ENCODE measurements at regions not wholly inside any gene's neighbourhood (a gene's known extent, or its start where the extent isn't known, plus 50 kb on each side); places are given as distances from the start of the nearest gene placed in this dataset.

GRCh38 chr20:63059684-63060056 is 52.9 kb upstream of the BHLHE23 start:
- peaks cover 0 to 55% of the 10 kb centered on the region in 2 donors for H3K27me3 ChIP-seq
- intact Hi-C loops (cut with DNase I; ENCODE audit: low total_unique reads) = no loop called here
- peak in 1 of 2 donors; percentile 34 for DNase-seq (ENCODE audit: low spot score in 2 of 2)

GRCh38 chr20:63058696-63059335 is 52.1 kb upstream of the BHLHE23 start:
- no peaks in the 10 kb centered on the region for H3K4me1 ChIP-seq
- no peaks in the 10 kb centered on the region for H3K36me3 ChIP-seq
- no peak overlapping the region for H3K4me3 ChIP-seq
- no peaks in the 10 kb centered on the region for H3K9me3 ChIP-seq
- H3K27ac ChIP-seq = no peak overlapping the region
- TF ChIP-seq CTCF (IDR thresholded peaks at IDR 0.05) (no peak), POLR2AphosphoS5 (IDR thresholded peaks at IDR 0.05) (no peak), POLR2A (IDR thresholded peaks at IDR 0.05) (no peak)
- H3K27me3 ChIP-seq = peaks cover 0 to 47% of the 10 kb centered on the region in 2 donors
- intact Hi-C loops (cut with DNase I; ENCODE audit: low total_unique reads) = no loop called here
- peak in 1 of 2 donors; percentile 19 for DNase-seq (ENCODE audit: low spot score in 2 of 2)

More at GRCh38 chr20:63059684-63060056, 52.9 kb upstream of the BHLHE23 start:
- H3K4me1 ChIP-seq = no peaks in the 10 kb centered on the region
- no peaks in the 10 kb centered on the region for H3K9me3 ChIP-seq
- no peaks in the 10 kb centered on the region for H3K36me3 ChIP-seq
- no peak for TF ChIP-seq POLR2A (IDR thresholded peaks at IDR 0.05)
- no peak for TF ChIP-seq POLR2AphosphoS5 (IDR thresholded peaks at IDR 0.05)
- TF ChIP-seq CTCF (IDR thresholded peaks at IDR 0.05) = no peak
- no peak overlapping the region for H3K4me3 ChIP-seq
- no peak overlapping the region for H3K27ac ChIP-seq

- Histone ChIP-seq H3K36me3 (no peaks in the 10 kb centered on the region), H3K9me3 (no peaks in the 10 kb centered on the region), H3K27me3 (peaks cover 0 to 45% of the 10 kb centered on the region in 2 donors), H3K4me1 (no peaks in the 10 kb centered on the region), H3K4me3 (no peak overlapping the region), H3K27ac (no peak overlapping the region)
- DNase-seq (ENCODE audit: low spot score in 2 of 2) = no peak
- intact Hi-C loops (cut with DNase I; ENCODE audit: low total_unique reads) = no loop called here
- no peak for TF ChIP-seq POLR2A (IDR thresholded peaks at IDR 0.05)
- TF ChIP-seq POLR2AphosphoS5 (IDR thresholded peaks at IDR 0.05) = no peak
- TF ChIP-seq CTCF (IDR thresholded peaks at IDR 0.05) = no peak
Measured at GRCh38 chr20:63057171-63058117, 50.7 kb upstream of the BHLHE23 start.

GRCh38 chr20:63056236-63057170 is 49.7 kb upstream of the BHLHE23 start:
- no peaks in the 10 kb centered on the region for H3K36me3 ChIP-seq

More at GRCh38 chr20:63056236-63057170, 49.7 kb upstream of the BHLHE23 start:
- Histone ChIP-seq H3K9me3 (no peaks in the 10 kb centered on the region), H3K4me1 (no peaks in the 10 kb centered on the region), H3K27ac (no peak overlapping the region), H3K27me3 (peaks cover 0 to 51% of the 10 kb centered on the region in 2 donors), H3K4me3 (peak overlapping the region in 1 of 3 donors; percentile 33)
- no peak for TF ChIP-seq POLR2A (IDR thresholded peaks at IDR 0.05)
- peak; percentile 44 to 68 (median 64) for TF ChIP-seq CTCF (IDR thresholded peaks at IDR 0.05)
- no peak for TF ChIP-seq POLR2AphosphoS5 (IDR thresholded peaks at IDR 0.05)
- intact Hi-C loops (cut with DNase I; ENCODE audit: low total_unique reads) = no loop called here
- DNase-seq (ENCODE audit: low spot score in 2 of 2) = peak in 1 of 2 donors; percentile 52
